Hippocampal formation (tissue), 2 donors: ENCODE measurements at regions not wholly inside any gene's neighbourhood (a gene's known extent, or its start where the extent isn't known, plus 50 kb on each side); places are given as distances from the start of the nearest gene placed in this dataset.
"Not testable (repeated sequence)": the region's sequence is repeated elsewhere in the genome, so short reads cannot be mapped to it uniquely, and the experiment has no call there.

Experiments
- DNase-seq, 2 donors: peaks; one replicate each; lab custom pipeline; 2025; lab: John Stamatoyannopoulos, UW

- DNase-seq, result no peak
Measured at GRCh38 chr12:127943481-127944210, 323.3 kb upstream of the TMEM132C start.

GRCh38 chr12:127944211-127944899 lies 322.6 kb upstream of the TMEM132C start:
- DNase-seq, result no peak

- no peak for DNase-seq
Measured at GRCh38 chr12:127957001-127957660, 309.8 kb upstream of the TMEM132C start.

- no peak for DNase-seq
Measured at GRCh38 chr12:127962303-127962702, 304.7 kb upstream of the TMEM132C start.

GRCh38 chr12:127963933-127964332 lies 303.0 kb upstream of the TMEM132C start:
- DNase-seq, result no peak

GRCh38 chr12:127964717-127965116 lies 302.3 kb upstream of the TMEM132C start:
- DNase-seq, result no peak

GRCh38 chr12:127966331-127966730 lies 300.6 kb upstream of the TMEM132C start:
- no peak for DNase-seq

GRCh38 chr12:127970491-127970890 lies 296.5 kb upstream of the TMEM132C start:
- DNase-seq, result no peak

- no peak for DNase-seq
Measured at GRCh38 chr12:127980585-127980984, 286.4 kb upstream of the TMEM132C start.

GRCh38 chr12:127981875-127982274 lies 285.1 kb upstream of the TMEM132C start:
- DNase-seq, result no peak

- DNase-seq, result not testable (repeated sequence)
Measured at GRCh38 chr12:127983213-127983791, 283.7 kb upstream of the TMEM132C start.

GRCh38 chr12:127984386-127985055 lies 282.4 kb upstream of the TMEM132C start:
- no peak for DNase-seq

GRCh38 chr12:127987199-127987901 lies 279.6 kb upstream of the TMEM132C start:
- DNase-seq, result no peak

GRCh38 chr12:127991485-127991884 lies 275.5 kb upstream of the TMEM132C start:
- no peak for DNase-seq

GRCh38 chr12:127998988-127999387 lies 268.0 kb upstream of the TMEM132C start:
- no peak for DNase-seq

- DNase-seq, result no peak
Measured at GRCh38 chr12:128004383-128004938, 262.5 kb upstream of the TMEM132C start.

GRCh38 chr12:128007250-128007649 lies 259.7 kb upstream of the TMEM132C start:
- no peak for DNase-seq

GRCh38 chr12:128008341-128008740 lies 258.6 kb upstream of the TMEM132C start:
- no peak for DNase-seq

- DNase-seq, result no peak
Measured at GRCh38 chr12:128009108-128009507, 257.9 kb upstream of the TMEM132C start.

GRCh38 chr12:128012110-128012509 lies 254.9 kb upstream of the TMEM132C start:
- no peak for DNase-seq

GRCh38 chr12:128015276-128015675 lies 251.7 kb upstream of the TMEM132C start:
- no peak for DNase-seq
